Activated naive CD4-positive, alpha-beta T cell treated with anti-CD3 and anti-CD28 coated beads, Interleukin-2, amount 10 ng/mL, durations not matched to agents 7 days and 5 days (primary cell): ENCODE measurements at regions not wholly inside any gene's neighbourhood (a gene's known extent, or its start where the extent isn't known, plus 50 kb on each side); places are given as distances from the start of the nearest gene placed in this dataset.

Experiments
- CTCF ChIA-PET: fragments of 350-600 bp; sonication (Branson Sonifier 250); formaldehyde crosslinking; loops from one replicate; lab custom pipeline; 2021; ENCODE audit warnings: antibody characterized with exemption; lab: Charles Lee
- DNase-seq: peaks from one replicate; pipeline ENCODE4 v3.0.0-alpha.2; 2020
- H3K27ac Mint-ChIP-seq: one replicate; pipeline ENCODE4 v1.8.0; 2021; ENCODE audit warnings: mild to moderate bottlenecking, moderate library complexity, mixed read lengths
- H3K27me3 Mint-ChIP-seq: one replicate; pipeline ENCODE4 v1.8.0; 2021; ENCODE audit warnings: mild to moderate bottlenecking, mixed read lengths
- H3K36me3 Mint-ChIP-seq: one replicate; pipeline ENCODE4 v1.8.0; 2021; ENCODE audit warnings: mixed read lengths
- H3K4me1 Mint-ChIP-seq: one replicate; pipeline ENCODE4 v1.8.0; 2021; ENCODE audit warnings: mixed read lengths
- H3K4me3 Mint-ChIP-seq: one replicate; pipeline ENCODE4 v1.8.0; 2021; ENCODE audit warnings: mild to moderate bottlenecking, moderate library complexity, mixed read lengths
- H3K9me3 Mint-ChIP-seq: one replicate; pipeline ENCODE4 v1.8.0; 2021; ENCODE audit warnings: mixed read lengths

GRCh38 chr14:85453401-85454225 is 76.3 kb upstream of the FLRT2 start:
- no peak for DNase-seq
- Mint-ChIP-seq H3K36me3 (no peaks in the 10 kb centered on the region), H3K4me1 (no peaks in the 10 kb centered on the region), H3K4me3 (no peak overlapping the region), H3K9me3 (peaks cover 7% of the 10 kb centered on the region), H3K27ac (no peak overlapping the region), H3K27me3 (no peaks in the 10 kb centered on the region)
- CTCF ChIA-PET, result no interaction called here

GRCh38 chr14:85454226-85454813 is 75.6 kb upstream of the FLRT2 start:
- no peaks in the 10 kb centered on the region for H3K4me1 Mint-ChIP-seq
- CTCF ChIA-PET, result no interaction called here

GRCh38 chr14:85459361-85460000 is 70.5 kb upstream of the FLRT2 start:
- H3K36me3 Mint-ChIP-seq, result no peaks in the 10 kb centered on the region
- H3K4me3 Mint-ChIP-seq, result no peak overlapping the region
- peaks cover 8% of the 10 kb centered on the region for H3K9me3 Mint-ChIP-seq
- CTCF ChIA-PET, result no interaction called here
- no peak overlapping the region for H3K27ac Mint-ChIP-seq
- H3K27me3 Mint-ChIP-seq, result no peaks in the 10 kb centered on the region
- no peaks in the 10 kb centered on the region for H3K4me1 Mint-ChIP-seq
- DNase-seq, result no peak

More at GRCh38 chr14:85454226-85454813, 75.6 kb upstream of the FLRT2 start:
- Mint-ChIP-seq H3K4me3 (no peak overlapping the region), H3K27me3 (no peaks in the 10 kb centered on the region), H3K36me3 (no peaks in the 10 kb centered on the region), H3K27ac (no peak overlapping the region), H3K9me3 (peaks cover 7% of the 10 kb centered on the region)
- no peak for DNase-seq

GRCh38 chr14:85461432-85462133 is 68.4 kb upstream of the FLRT2 start:
- DNase-seq, result no peak
- Mint-ChIP-seq H3K4me1 (no peaks in the 10 kb centered on the region), H3K36me3 (no peaks in the 10 kb centered on the region), H3K27me3 (no peaks in the 10 kb centered on the region), H3K9me3 (peaks cover 8% of the 10 kb centered on the region), H3K27ac (no peak overlapping the region), H3K4me3 (no peak overlapping the region)
- CTCF ChIA-PET, result no interaction called here

- Mint-ChIP-seq H3K4me3 (no peak overlapping the region), H3K4me1 (no peaks in the 10 kb centered on the region), H3K27ac (no peak overlapping the region), H3K27me3 (no peaks in the 10 kb centered on the region), H3K9me3 (peaks cover 8% of the 10 kb centered on the region), H3K36me3 (no peaks in the 10 kb centered on the region)
- CTCF ChIA-PET, result no interaction called here
- DNase-seq, result no peak
These were observed 66.4 kb upstream of the FLRT2 start for GRCh38 chr14:85463512-85463911.

GRCh38 chr14:85464135-85464895 is 65.6 kb upstream of the FLRT2 start:
- CTCF ChIA-PET, result no interaction called here
- Mint-ChIP-seq H3K27ac (no peak overlapping the region), H3K4me1 (no peaks in the 10 kb centered on the region), H3K36me3 (no peaks in the 10 kb centered on the region), H3K27me3 (no peaks in the 10 kb centered on the region), H3K9me3 (peaks cover 8% of the 10 kb centered on the region), H3K4me3 (no peak overlapping the region)
- DNase-seq, result no peak

GRCh38 chr14:85466678-85467077 is 63.3 kb upstream of the FLRT2 start:
- Mint-ChIP-seq H3K4me3 (no peak overlapping the region), H3K4me1 (no peaks in the 10 kb centered on the region), H3K27ac (no peak overlapping the region), H3K36me3 (no peaks in the 10 kb centered on the region), H3K9me3 (peaks cover 8% of the 10 kb centered on the region), H3K27me3 (no peaks in the 10 kb centered on the region)
- DNase-seq, result no peak
- CTCF ChIA-PET, result no interaction called here

GRCh38 chr14:85468816-85469215 is 61.1 kb upstream of the FLRT2 start:
- no peak overlapping the region for H3K27ac Mint-ChIP-seq
- H3K27me3 Mint-ChIP-seq, result no peaks in the 10 kb centered on the region
- no peaks in the 10 kb centered on the region for H3K9me3 Mint-ChIP-seq
- H3K4me1 Mint-ChIP-seq, result no peaks in the 10 kb centered on the region
- H3K36me3 Mint-ChIP-seq, result no peaks in the 10 kb centered on the region
- no peak overlapping the region for H3K4me3 Mint-ChIP-seq
- no peak for DNase-seq
- CTCF ChIA-PET, result no interaction called here

- no peaks in the 10 kb centered on the region for H3K36me3 Mint-ChIP-seq
- no peaks in the 10 kb centered on the region for H3K4me1 Mint-ChIP-seq
- DNase-seq, result no peak
- H3K4me3 Mint-ChIP-seq, result no peak overlapping the region
- no peak overlapping the region for H3K27ac Mint-ChIP-seq
- no peaks in the 10 kb centered on the region for H3K9me3 Mint-ChIP-seq
- no peaks in the 10 kb centered on the region for H3K27me3 Mint-ChIP-seq
- CTCF ChIA-PET, result no interaction called here
These were observed 58.8 kb upstream of the FLRT2 start for GRCh38 chr14:85471156-85471555.

- Mint-ChIP-seq H3K27ac (no peak overlapping the region), H3K4me1 (no peaks in the 10 kb centered on the region), H3K27me3 (no peaks in the 10 kb centered on the region), H3K9me3 (no peaks in the 10 kb centered on the region), H3K4me3 (no peak overlapping the region), H3K36me3 (no peaks in the 10 kb centered on the region)
- CTCF ChIA-PET, result no interaction called here
- DNase-seq, result no peak
These were observed 58.2 kb upstream of the FLRT2 start for GRCh38 chr14:85471744-85472143.

- CTCF ChIA-PET, result no interaction called here
- Mint-ChIP-seq H3K9me3 (no peaks in the 10 kb centered on the region), H3K27ac (no peak overlapping the region), H3K4me3 (no peak overlapping the region), H3K27me3 (no peaks in the 10 kb centered on the region), H3K36me3 (no peaks in the 10 kb centered on the region), H3K4me1 (no peaks in the 10 kb centered on the region)
- DNase-seq, result no peak
These were observed 55.5 kb upstream of the FLRT2 start for GRCh38 chr14:85474431-85474830.

GRCh38 chr14:85475113-85475512 is 54.8 kb upstream of the FLRT2 start:
- H3K27me3 Mint-ChIP-seq, result no peaks in the 10 kb centered on the region
- CTCF ChIA-PET, result no interaction called here

GRCh38 chr14:85479306-85479705 is 50.6 kb upstream of the FLRT2 start:
- CTCF ChIA-PET, result no interaction called here
- no peak for DNase-seq
- H3K27ac Mint-ChIP-seq, result no peak overlapping the region
- no peak overlapping the region for H3K4me3 Mint-ChIP-seq
- no peaks in the 10 kb centered on the region for H3K36me3 Mint-ChIP-seq
- no peaks in the 10 kb centered on the region for H3K9me3 Mint-ChIP-seq
- no peaks in the 10 kb centered on the region for H3K27me3 Mint-ChIP-seq
- H3K4me1 Mint-ChIP-seq, result no peaks in the 10 kb centered on the region

More at GRCh38 chr14:85475113-85475512, 54.8 kb upstream of the FLRT2 start:
- no peaks in the 10 kb centered on the region for H3K36me3 Mint-ChIP-seq
- no peaks in the 10 kb centered on the region for H3K9me3 Mint-ChIP-seq
- no peaks in the 10 kb centered on the region for H3K4me1 Mint-ChIP-seq
- H3K27ac Mint-ChIP-seq, result no peak overlapping the region
- no peak for DNase-seq
- no peak overlapping the region for H3K4me3 Mint-ChIP-seq

- Mint-ChIP-seq H3K9me3 (no peaks in the 10 kb centered on the region), H3K27ac (no peak overlapping the region), H3K4me1 (no peaks in the 10 kb centered on the region), H3K27me3 (no peaks in the 10 kb centered on the region), H3K36me3 (no peaks in the 10 kb centered on the region), H3K4me3 (no peak overlapping the region)
- CTCF ChIA-PET, result no interaction called here
- no peak for DNase-seq
These were observed 50.2 kb upstream of the FLRT2 start for GRCh38 chr14:85479771-85480170.
